HCT116 (cell line): ENCODE measurements at regions not wholly inside any gene's neighbourhood (a gene's known extent, or its start where the extent isn't known, plus 50 kb on each side); places are given as distances from the start of the nearest gene placed in this dataset.

Experiments used
- ATAC-seq: fragments of 200-7000 bp; cut with Tn5 transposase; 2 replicates; pipeline ENCODE4 v1.9.1; 2020; ENCODE audit warnings: mild to moderate bottlenecking, moderate library complexity
- BruUV-seq: library from RNA; stranded (reverse); fragments of 400-500 nt; replicated peaks from 2 replicates; lab custom pipeline; 2021; lab: Mats Ljungman, UMichigan
- CTCF ChIA-PET: fragments of 300-600 bp; sonication (Branson Sonifier 250); formaldehyde crosslinking; loops from one replicate; lab custom pipeline; 2021; ENCODE audit warnings: antibody characterized with exemption; lab: Charles Lee
- POLR2A ChIA-PET: fragments of 300-600, 350-600 bp; sonication (Branson Sonifier 250); formaldehyde crosslinking; loops from one replicate; lab custom pipeline; 2021; ENCODE audit warnings: antibody characterized with exemption; lab: Charles Lee
- RAD21 ChIA-PET, 2 experiments: fragments of 300-600 bp; sonication (Branson Sonifier 250); formaldehyde crosslinking; loops; one replicate each; lab custom pipeline; 2023; ENCODE audit warnings: low total read pairs in 2 of 2; ENCODE audit not compliant: uncharacterized antibody in 2 of 2, unreplicated experiment in 2 of 2, low non-redundant PET in 1 of 2; lab: Charles Lee
- DNase-seq: peaks from one replicate; pipeline ENCODE4 v3.0.0-alpha.2; 2010; ENCODE audit warnings: low read depth, low spot score
- H2AFZ ChIP-seq: fragments of 200-600 bp; shearing (Covaris generic), sonication (generic); 2 replicates; pipeline ENCODE4 v1.6.1; 2017; ENCODE audit warnings: low read depth, mixed run types, mixed read lengths, antibody characterized with exemption, low read length; ENCODE audit not compliant: poor library complexity, severe bottlenecking
- H3K27ac ChIP-seq: 2 replicates; pipeline ENCODE4 v1.5.1; 2012; ENCODE audit warnings: low read depth, low read length
- H3K27me3 ChIP-seq: fragments of 200-600 bp; sonication (generic); 2 replicates; pipeline ENCODE4 v1.6.1; 2016; ENCODE audit warnings: mixed run types, low read length, mixed read lengths; ENCODE audit not compliant: insufficient read depth
- H3K36me3 ChIP-seq, 2 experiments: fragments of 200-500 bp in 1 of 2; fragments of 200-600 bp in 1 of 2; sonication (Bioruptor generic) in 1 of 2; sonication (generic) in 1 of 2; 2 replicates each; pipeline versions ENCODE4 v1.5.1 to v1.6.1; 2014 to 2016; ENCODE audit warnings: low read length in 2 of 2, inconsistent platforms in 1 of 2, mixed read lengths in 1 of 2, mixed run types in 1 of 2; ENCODE audit not compliant: insufficient read depth in 2 of 2, control insufficient read depth in 1 of 2
- H3K4me1 ChIP-seq, 2 experiments: fragments of 200-600 bp in 1 of 2; sonication (generic) in 1 of 2; 2 replicates each; pipeline versions ENCODE4 v1.5.1 to v1.6.1; 2012 to 2017; ENCODE audit warnings: low read length in 2 of 2, inconsistent platforms in 1 of 2, mild to moderate bottlenecking in 1 of 2, mixed read lengths in 1 of 2, mixed run types in 1 of 2, moderate library complexity in 1 of 2; ENCODE audit not compliant: insufficient read depth in 2 of 2, control insufficient read depth in 1 of 2
- H3K4me2 ChIP-seq: fragments of 200-600 bp; sonication (generic); 2 replicates; pipeline ENCODE4 v1.6.1; 2017; ENCODE audit warnings: mixed run types, low read length, mixed read lengths
- H3K4me3 ChIP-seq, 2 experiments: fragments of 200-600 bp in 1 of 2; sonication (generic) in 1 of 2; replicated peaks in 1 of 2; 2 replicates each; pipeline ENCODE4 v1.5.1; 2011 to 2016; ENCODE audit warnings: low read length in 2 of 2, control low read depth in 1 of 2, low read depth in 1 of 2, mild to moderate bottlenecking in 1 of 2, mixed read lengths in 1 of 2, mixed run types in 1 of 2
- H3K79me2 ChIP-seq: fragments of 200-600 bp; sonication (generic); 2 replicates; pipeline ENCODE4 v1.6.1; 2017; ENCODE audit warnings: mild to moderate bottlenecking, mixed run types, low read length, moderate library complexity, mixed read lengths; ENCODE audit not compliant: insufficient read depth
- H3K9ac ChIP-seq: fragments of 200-600 bp; sonication (generic); 2 replicates; pipeline ENCODE4 v1.6.1; 2016; ENCODE audit warnings: low read length, mixed read lengths
- H3K9me2 ChIP-seq: fragments of 200-600 bp; sonication (generic), shearing (Covaris generic); 2 replicates; pipeline ENCODE4 v1.6.1; 2017; ENCODE audit warnings: mixed run types, mild to moderate bottlenecking, moderate library complexity; ENCODE audit not compliant: insufficient read depth
- H3K9me3 ChIP-seq, 2 experiments: fragments of 200-500 bp in 1 of 2; fragments of 200-600 bp in 1 of 2; sonication (Bioruptor generic) in 1 of 2; sonication (generic) in 1 of 2; 2 replicates each; pipeline ENCODE4 v1.6.1; 2014 to 2017; ENCODE audit warnings: low read length in 2 of 2, mixed read lengths in 2 of 2, inconsistent platforms in 1 of 2, low read depth in 1 of 2, mild to moderate bottlenecking in 1 of 2, mixed run types in 1 of 2, moderate library complexity in 1 of 2; ENCODE audit not compliant: control insufficient read depth in 1 of 2, insufficient read depth in 1 of 2
- H4K20me1 ChIP-seq: fragments of 200-600 bp; sonication (generic), shearing (Covaris generic); 2 replicates; pipeline ENCODE4 v1.6.1; 2017; ENCODE audit warnings: mixed run types, mild to moderate bottlenecking, moderate library complexity; ENCODE audit not compliant: insufficient read depth
- CBX3 ChIP-seq: IDR thresholded peaks from 2 replicates; pipeline ENCODE4 v1.6.1; 2012; ENCODE audit warnings: low read depth
- CEBPB ChIP-seq: IDR thresholded peaks from 2 replicates; pipeline ENCODE4 v1.6.1; 2012; ENCODE audit warnings: low read depth
- EGR1 ChIP-seq: IDR thresholded peaks from 2 replicates; pipeline ENCODE4 v1.6.1; 2012; ENCODE audit warnings: low read depth
- ELF1 ChIP-seq: IDR thresholded peaks from 2 replicates; pipeline ENCODE4 v1.6.1; 2012; ENCODE audit warnings: low read depth, borderline replicate concordance
- EZH2 ChIP-seq: fragments of 200-600 bp; sonication (generic); IDR thresholded peaks from 2 replicates; pipeline ENCODE4 v1.6.1; 2017; ENCODE audit warnings: antibody characterized with exemption, mixed run types
- EZH2phosphoT487 ChIP-seq: fragments of 200-600 bp; IDR thresholded peaks from 2 replicates; pipeline ENCODE4 v1.6.1; 2018; ENCODE audit warnings: antibody characterized with exemption, borderline replicate concordance
- FOSL1 ChIP-seq: IDR thresholded peaks from 2 replicates; pipeline ENCODE4 v1.6.1; 2012; ENCODE audit warnings: low read depth
- JUND ChIP-seq: IDR thresholded peaks from 2 replicates; pipeline ENCODE4 v1.6.1; 2012
- POLR2A ChIP-seq: IDR thresholded peaks from 2 replicates; pipeline ENCODE4 v1.7.0; 2011; ENCODE audit warnings: borderline replicate concordance; ENCODE audit not compliant: insufficient read depth, insufficient read length; ENCODE audit errors: extremely low read depth
- POLR2AphosphoS5 ChIP-seq: IDR thresholded peaks from 2 replicates; pipeline ENCODE4 v1.6.1; 2011; ENCODE audit warnings: mild to moderate bottlenecking, low read depth, low read length, moderate library complexity
- RAD21 ChIP-seq: IDR thresholded peaks from 2 replicates; pipeline ENCODE4 v1.6.1; 2012; ENCODE audit warnings: low read depth, mild to moderate bottlenecking
- SIN3A ChIP-seq: IDR thresholded peaks from 2 replicates; pipeline ENCODE4 v1.6.1; 2012; ENCODE audit warnings: low read depth
- SP1 ChIP-seq: IDR thresholded peaks from 2 replicates; pipeline ENCODE4 v1.6.1; 2012; ENCODE audit warnings: low read depth
- SRF ChIP-seq: IDR thresholded peaks from 2 replicates; pipeline ENCODE4 v1.6.1; 2012; ENCODE audit warnings: low read depth
- TCF7L2 ChIP-seq: IDR thresholded peaks from 2 replicates; pipeline ENCODE4 v1.7.0; 2011; ENCODE audit warnings: borderline replicate concordance, inconsistent platforms; ENCODE audit not compliant: insufficient read depth, insufficient read length; ENCODE audit errors: extremely low read depth
- YY1 ChIP-seq: IDR thresholded peaks from 2 replicates; pipeline ENCODE4 v1.6.1; 2011; ENCODE audit warnings: low read length, low read depth, moderate library complexity, mild to moderate bottlenecking; ENCODE audit not compliant: insufficient replicate concordance; ENCODE audit errors: extremely low read depth
- ZFX ChIP-seq: fragments of 450-650 bp; IDR thresholded peaks from 2 replicates; pipeline ENCODE4 v1.6.1; 2017
- ZNF274 ChIP-seq: fragments of 200-500 bp; sonication (Bioruptor generic); IDR thresholded peaks from 2 replicates; pipeline ENCODE4 v1.6.1; 2014; ENCODE audit warnings: mild to moderate bottlenecking, low read depth, low read length, inconsistent platforms
- intact Hi-C: fragments of 100-400 bp; cut with micrococcal nuclease; formaldehyde crosslinking; loops from 2 replicates; pipeline ENCODE4 v1.10.0; 2022
- TF ChIP-seq, protein P1 (sequence below): IDR thresholded peaks from 2 replicates; pipeline ENCODE4 v1.6.1; 2012
- TF ChIP-seq, protein P2 (sequence below): IDR thresholded peaks from 2 replicates; pipeline ENCODE4 v1.6.1; 2011; ENCODE audit warnings: mild to moderate bottlenecking, low read length, moderate library complexity; ENCODE audit not compliant: insufficient replicate concordance; ENCODE audit errors: extremely low read depth
- TF ChIP-seq, protein P3 (sequence below): IDR thresholded peaks from 2 replicates; pipeline ENCODE4 v1.6.1; 2012

DNA sequence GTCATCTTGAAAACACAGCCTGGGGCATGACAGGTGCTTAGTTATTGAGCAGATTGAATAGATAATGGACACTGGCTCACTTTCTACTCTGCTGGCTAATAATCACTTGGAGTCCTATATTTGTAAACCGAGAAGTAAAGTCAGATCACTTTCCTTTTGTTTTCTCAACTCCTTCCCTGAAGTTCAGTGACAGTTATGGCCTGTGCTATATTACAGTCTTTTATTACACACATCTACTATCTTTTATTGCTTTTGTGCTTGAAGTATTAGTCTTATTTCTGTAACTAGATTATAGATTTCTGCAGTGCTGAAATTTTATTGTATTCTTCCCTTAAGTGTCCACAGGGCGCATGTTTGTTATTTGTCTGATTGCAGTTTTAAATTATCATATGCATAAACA, 136.4 kb upstream of the TAC1 start:
- Histone ChIP-seq H3K4me2 (no peak overlapping the region), H3K79me2 (no peaks in the 10 kb centered on the region), H3K27me3 (0 out of 2 replicates have a peak, but pooled peaks cover 4% of the 10 kb centered on the region), H2AFZ (no peak overlapping the region), H3K4me1 (no peaks in the 10 kb centered on the region), H3K36me3 (no peaks in the 10 kb centered on the region), H3K4me3 (no peak overlapping the region), H3K9me2 (no peaks in the 10 kb centered on the region), H4K20me1 (no peaks in the 10 kb centered on the region), H3K9me3 (no peaks in the 10 kb centered on the region), H3K9ac (no peak overlapping the region), H3K27ac (no peak overlapping the region)
- DNase-seq, result no peak
- ChIA-PET CTCF (no interaction called here), POLR2A (no interaction called here), RAD21 (no interaction called here)
- intact Hi-C loops, result no loop called here
- TF ChIP-seq POLR2AphosphoS5 (no peak), EGR1 (no peak), JUND (no peak), SRF (no peak), CBX3 (no peak), SIN3A (no peak), FOSL1 (no peak)
- no TSS peak for BruUV-seq
- ATAC-seq, result no peak

DNA sequence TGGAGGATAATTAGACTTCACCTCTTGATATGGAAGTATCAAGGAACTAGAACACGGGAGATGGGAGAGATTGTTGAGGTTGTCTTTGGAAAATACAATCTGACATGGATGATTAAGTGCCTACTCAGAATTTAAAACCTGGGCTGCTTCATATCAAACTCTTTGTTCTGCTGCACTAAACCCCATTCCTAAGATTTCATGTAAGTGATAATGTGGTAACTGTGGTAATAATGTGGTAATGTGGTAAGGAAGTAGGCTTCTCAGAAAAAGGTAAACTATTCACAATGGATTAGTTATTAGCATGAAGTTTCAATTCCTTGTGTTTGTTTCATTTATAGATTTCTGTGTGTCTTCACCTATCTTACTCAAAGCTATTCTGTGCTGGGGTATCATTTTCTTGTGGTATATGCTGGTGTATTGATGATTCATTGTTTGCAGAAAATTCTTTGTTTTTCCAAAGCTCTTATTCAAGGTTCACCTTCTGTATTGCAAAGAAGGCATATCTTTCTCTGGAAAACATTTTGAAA, 129.9 kb upstream of the TAC1 start:
- BruUV-seq, result no TSS peak
- POLR2A ChIA-PET, result no interaction called here
- Histone ChIP-seq H3K4me3 (no peak overlapping the region), H3K27ac (no peak overlapping the region), H3K4me2 (no peak overlapping the region), H3K4me1 (no peaks in the 10 kb centered on the region), H3K9me2 (no peaks in the 10 kb centered on the region), H3K9ac (no peak overlapping the region), H3K9me3 (no peaks in the 10 kb centered on the region), H3K79me2 (no peaks in the 10 kb centered on the region), H4K20me1 (no peaks in the 10 kb centered on the region), H2AFZ (no peak overlapping the region), H3K36me3 (no peaks in the 10 kb centered on the region)
- ATAC-seq, result no peak
- CTCF ChIA-PET, result no interaction called here
- no peak for DNase-seq
- intact Hi-C loops, result no loop called here
- RAD21 ChIA-PET, result no interaction called here
- no peak for TF ChIP-seq RAD21
- no peak for TF ChIP-seq YY1
- TF ChIP-seq, protein P1, sequence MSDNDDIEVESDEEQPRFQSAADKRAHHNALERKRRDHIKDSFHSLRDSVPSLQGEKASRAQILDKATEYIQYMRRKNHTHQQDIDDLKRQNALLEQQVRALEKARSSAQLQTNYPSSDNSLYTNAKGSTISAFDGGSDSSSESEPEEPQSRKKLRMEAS, result no peak
- TF ChIP-seq JUND, result no peak
- TF ChIP-seq ZNF274, result no peak
- no peak for TF ChIP-seq TCF7L2
- no peak for TF ChIP-seq CEBPB
- TF ChIP-seq EZH2phosphoT487, result no peak
- no peak for TF ChIP-seq EGR1
- TF ChIP-seq ZFX, result no peak
- TF ChIP-seq, protein P2, sequence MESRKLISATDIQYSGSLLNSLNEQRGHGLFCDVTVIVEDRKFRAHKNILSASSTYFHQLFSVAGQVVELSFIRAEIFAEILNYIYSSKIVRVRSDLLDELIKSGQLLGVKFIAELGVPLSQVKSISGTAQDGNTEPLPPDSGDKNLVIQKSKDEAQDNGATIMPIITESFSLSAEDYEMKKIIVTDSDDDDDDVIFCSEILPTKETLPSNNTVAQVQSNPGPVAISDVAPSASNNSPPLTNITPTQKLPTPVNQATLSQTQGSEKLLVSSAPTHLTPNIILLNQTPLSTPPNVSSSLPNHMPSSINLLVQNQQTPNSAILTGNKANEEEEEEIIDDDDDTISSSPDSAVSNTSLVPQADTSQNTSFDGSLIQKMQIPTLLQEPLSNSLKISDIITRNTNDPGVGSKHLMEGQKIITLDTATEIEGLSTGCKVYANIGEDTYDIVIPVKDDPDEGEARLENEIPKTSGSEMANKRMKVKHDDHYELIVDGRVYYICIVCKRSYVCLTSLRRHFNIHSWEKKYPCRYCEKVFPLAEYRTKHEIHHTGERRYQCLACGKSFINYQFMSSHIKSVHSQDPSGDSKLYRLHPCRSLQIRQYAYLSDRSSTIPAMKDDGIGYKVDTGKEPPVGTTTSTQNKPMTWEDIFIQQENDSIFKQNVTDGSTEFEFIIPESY, result no peak
- TF ChIP-seq, protein P3, sequence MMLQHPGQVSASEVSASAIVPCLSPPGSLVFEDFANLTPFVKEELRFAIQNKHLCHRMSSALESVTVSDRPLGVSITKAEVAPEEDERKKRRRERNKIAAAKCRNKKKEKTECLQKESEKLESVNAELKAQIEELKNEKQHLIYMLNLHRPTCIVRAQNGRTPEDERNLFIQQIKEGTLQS, result no peak
- no peak for TF ChIP-seq POLR2AphosphoS5
- no peak for TF ChIP-seq EZH2
- TF ChIP-seq POLR2A, result no peak
- no peak for TF ChIP-seq ELF1
- no peak for TF ChIP-seq SP1
- TF ChIP-seq, all 23 proteins: peak for 0
- no peaks in the 10 kb centered on the region; the same call in 1 of the 2 replicates for H3K27me3 ChIP-seq
